ENCODE measurements at regions not wholly inside any gene's neighbourhood (a gene's known extent, or its start where the extent isn't known, plus 50 kb on each side); places are given as distances from the start of the nearest gene placed in this dataset.
"Not testable (repeated sequence)": the region's sequence is repeated elsewhere in the genome, so short reads cannot be mapped to it uniquely, and the experiment has no call there.

GRCh38 chr1:99361406-99361805 lies 97.1 kb downstream of the PLPPR4 start:
- DNase-seq (ENCODE audit: low read depth in 2 of 2), result no peak

DNA sequence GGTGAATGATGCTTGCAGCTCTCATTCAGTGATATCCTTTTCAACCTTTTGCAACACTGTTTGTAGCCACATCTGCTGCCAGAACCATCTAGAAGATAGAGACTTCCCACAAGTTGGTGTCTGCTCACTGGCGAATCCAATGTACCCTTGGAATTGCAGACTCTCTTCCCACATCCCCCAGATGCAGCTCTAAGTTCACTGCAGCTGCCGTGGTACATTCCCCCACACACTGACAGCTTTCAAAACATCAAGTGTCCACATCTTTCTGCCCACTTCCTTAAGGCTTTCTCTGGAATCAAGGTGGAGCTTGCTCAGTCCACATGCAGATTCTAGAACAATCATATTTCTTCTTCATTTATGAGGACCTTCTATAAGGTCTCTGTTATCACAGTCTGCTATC lies 99.2 kb downstream of the PLPPR4 start:
- DNase-seq (ENCODE audit: low read depth in 2 of 2), result no peak

DNA sequence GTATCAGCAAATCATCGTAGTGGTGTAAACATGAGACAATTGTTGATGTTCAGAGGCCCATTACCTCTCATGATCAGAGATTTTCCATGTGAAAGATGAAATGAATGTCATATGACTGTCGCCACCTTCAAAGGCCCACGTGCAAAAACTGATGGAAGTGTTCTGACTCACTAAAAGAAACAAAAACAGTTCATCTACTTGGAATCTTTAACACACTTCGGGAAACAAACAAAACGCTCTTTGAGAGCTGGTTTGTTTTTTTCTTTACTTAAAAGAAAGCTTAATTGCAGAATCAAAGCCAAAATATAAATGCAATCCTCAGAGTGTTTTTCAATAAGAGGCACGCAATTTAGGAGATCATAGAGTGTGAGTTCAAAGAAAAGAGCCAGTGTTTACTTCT lies 100.8 kb downstream of the PLPPR4 start:
- no peak for DNase-seq (ENCODE audit: low read depth in 2 of 2)

- no peak for DNase-seq (ENCODE audit: low read depth in 2 of 2)
Observed at GRCh38 chr1:99365545-99365944, 101.3 kb downstream of the PLPPR4 start.

GRCh38 chr1:99369154-99369553 lies 104.9 kb downstream of the PLPPR4 start:
- no peak for DNase-seq (ENCODE audit: low read depth in 2 of 2)

- DNase-seq (ENCODE audit: low read depth in 2 of 2), result no peak
Observed at GRCh38 chr1:99370476-99370875, 106.2 kb downstream of the PLPPR4 start.

DNA sequence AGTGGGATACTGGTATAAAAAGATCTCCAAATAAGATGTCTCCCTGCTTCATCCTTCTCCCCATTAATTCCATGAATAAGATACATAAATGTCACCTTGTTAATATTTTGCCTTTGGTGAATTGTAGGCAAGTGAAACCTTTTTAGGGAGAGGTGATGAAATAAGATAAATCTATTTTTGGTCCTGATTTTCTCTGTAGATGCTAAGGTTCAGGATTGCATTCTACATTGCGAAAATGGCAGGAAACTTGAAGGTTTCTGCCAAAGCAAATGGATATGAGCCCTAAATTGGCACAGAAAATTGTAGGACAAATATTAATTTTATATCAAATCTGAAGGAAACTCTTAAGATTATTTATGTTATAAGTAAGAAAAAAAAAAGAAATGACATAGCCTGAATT lies 107.1 kb downstream of the PLPPR4 start:
- DNase-seq (ENCODE audit: low read depth in 2 of 2), result no peak

- DNase-seq (ENCODE audit: low read depth in 2 of 2), result no peak
Observed at GRCh38 chr1:99374109-99374508, 109.8 kb downstream of the PLPPR4 start.

DNA sequence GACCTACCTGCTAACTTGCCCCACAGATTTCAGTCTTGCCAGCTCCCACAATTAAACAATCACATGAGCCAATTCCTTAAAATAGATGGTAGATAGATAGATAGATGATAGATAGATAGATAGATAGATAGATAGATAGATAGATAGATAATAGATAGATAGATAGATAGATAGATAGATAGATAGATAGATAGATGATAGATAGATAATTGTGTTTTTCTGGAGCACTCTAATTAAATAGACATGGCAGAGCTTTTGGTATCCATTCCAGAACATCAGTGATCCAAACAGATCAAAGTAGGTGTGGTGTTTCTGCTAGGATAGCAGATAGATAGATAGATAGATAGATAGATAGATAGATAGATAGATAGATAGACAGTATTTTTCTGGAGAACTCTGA lies 110.4 kb downstream of the PLPPR4 start:
- not testable (repeated sequence) for DNase-seq (ENCODE audit: low read depth in 2 of 2)

DNA sequence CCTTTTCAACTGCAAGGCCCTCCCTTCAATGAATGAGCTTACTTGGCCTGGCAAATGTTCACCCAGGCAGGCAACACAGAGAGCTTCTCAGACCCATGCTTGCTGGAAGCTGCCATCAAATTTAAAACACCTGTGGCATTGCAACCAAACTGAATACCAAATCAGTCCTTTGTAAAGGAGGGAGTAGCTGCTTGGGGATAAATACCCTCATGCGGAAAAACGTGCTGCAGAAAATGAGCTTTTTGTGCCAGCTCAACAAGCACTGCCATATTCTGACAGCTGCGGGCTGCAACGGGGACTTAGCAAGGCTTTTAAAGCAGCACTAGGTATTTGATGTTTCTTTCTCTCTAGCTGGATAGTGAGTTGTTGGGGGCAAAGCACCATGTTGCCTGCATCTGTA lies 119.7 kb downstream of the PLPPR4 start:
- DNase-seq (ENCODE audit: low read depth in 2 of 2), result no peak

- DNase-seq (ENCODE audit: low read depth in 2 of 2), result no peak
Observed at GRCh38 chr1:99385852-99386251, 121.6 kb downstream of the PLPPR4 start.

DNA sequence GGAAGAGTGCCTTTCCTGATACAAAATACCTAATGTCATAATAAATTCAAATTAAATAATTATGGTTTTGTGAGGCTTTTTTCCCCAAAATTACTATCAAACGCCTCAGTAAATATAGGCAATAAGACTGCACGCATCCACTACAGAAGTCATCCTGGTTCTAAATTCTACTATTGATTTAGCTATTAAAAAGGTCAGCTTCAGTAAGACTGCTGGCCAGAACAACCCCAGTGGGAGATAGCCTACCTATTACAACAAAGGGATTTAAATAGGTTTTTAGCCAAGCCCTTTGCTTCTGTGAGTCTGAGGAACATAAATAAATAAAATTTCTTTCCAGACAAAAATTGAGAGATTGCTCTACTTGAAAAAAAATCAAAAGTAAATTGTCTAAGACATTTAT lies 132.1 kb downstream of the PLPPR4 start:
- no peak for DNase-seq (ENCODE audit: low read depth in 2 of 2)

- no peak for DNase-seq (ENCODE audit: low read depth in 2 of 2)
Observed at GRCh38 chr1:99397029-99397428, 132.7 kb downstream of the PLPPR4 start.

GRCh38 chr1:99397863-99398262 lies 133.6 kb downstream of the PLPPR4 start:
- no peak for DNase-seq (ENCODE audit: low read depth in 2 of 2)

DNA sequence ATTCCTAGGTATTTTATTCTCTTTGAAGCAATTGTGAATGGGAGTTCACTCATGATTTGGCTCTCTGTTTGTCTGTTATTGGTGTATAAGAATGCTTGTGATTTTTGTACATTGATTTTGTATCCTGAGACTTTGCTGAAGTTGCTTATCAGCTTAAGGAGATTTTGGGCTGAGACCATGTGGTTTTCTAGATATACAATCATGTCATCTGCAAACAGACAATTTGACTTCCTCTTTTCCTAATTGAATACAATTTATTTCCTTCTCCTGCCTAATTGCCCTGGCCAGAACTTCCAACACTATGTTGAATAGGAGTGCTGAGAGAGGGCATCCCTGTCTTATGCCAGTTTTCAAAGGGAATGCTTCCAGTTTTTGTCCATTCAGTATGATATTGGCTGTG lies 137.3 kb downstream of the PLPPR4 start:
- not testable (repeated sequence) for DNase-seq (ENCODE audit: low read depth in 2 of 2)

GRCh38 chr1:99404399-99404798 lies 140.1 kb downstream of the PLPPR4 start:
- DNase-seq (ENCODE audit: low read depth in 2 of 2), result not testable (repeated sequence)

GRCh38 chr1:99405325-99405724 lies 141.0 kb downstream of the PLPPR4 start:
- not testable (repeated sequence) for DNase-seq (ENCODE audit: low read depth in 2 of 2)

DNA sequence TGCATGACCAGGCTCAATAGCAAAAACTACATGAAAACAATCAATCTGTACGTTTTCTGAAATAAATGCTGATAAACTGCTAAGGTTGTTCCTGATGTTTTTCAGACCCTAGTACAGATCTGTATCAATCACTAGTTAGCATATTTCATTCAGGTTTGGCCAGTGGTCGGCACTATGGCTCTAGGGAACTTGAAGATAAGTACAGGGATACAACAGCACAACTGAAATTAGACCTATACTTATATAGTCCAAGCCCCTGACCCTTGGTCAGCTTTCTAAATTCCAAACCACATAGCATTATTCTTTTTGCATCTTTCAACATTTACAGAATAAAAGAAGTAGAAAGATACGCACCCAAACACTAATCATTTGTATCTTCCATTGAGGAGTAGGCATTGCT lies 142.7 kb downstream of the PLPPR4 start:
- no peak for DNase-seq (ENCODE audit: low read depth in 2 of 2)

DNA sequence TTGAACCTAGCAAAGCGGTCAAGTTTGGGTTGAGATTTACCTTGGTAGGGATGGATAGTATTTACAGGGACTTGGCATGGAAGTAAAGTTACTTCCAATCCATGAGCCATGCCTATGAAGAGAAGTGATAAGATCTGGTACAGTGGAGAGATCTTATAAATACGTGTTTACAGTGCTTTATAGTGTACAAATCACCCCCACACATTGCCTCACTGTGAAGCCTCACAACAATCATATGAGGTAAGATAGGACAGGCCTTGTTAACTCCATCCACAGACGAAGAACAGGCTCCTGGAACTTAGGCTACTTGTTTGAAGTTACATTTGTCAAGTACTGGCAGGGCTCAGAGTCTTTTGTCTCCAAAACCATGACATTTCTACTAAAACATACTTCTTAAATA lies 159.8 kb downstream of the PLPPR4 start:
- no peak for DNase-seq (ENCODE audit: low read depth in 2 of 2)

DNA sequence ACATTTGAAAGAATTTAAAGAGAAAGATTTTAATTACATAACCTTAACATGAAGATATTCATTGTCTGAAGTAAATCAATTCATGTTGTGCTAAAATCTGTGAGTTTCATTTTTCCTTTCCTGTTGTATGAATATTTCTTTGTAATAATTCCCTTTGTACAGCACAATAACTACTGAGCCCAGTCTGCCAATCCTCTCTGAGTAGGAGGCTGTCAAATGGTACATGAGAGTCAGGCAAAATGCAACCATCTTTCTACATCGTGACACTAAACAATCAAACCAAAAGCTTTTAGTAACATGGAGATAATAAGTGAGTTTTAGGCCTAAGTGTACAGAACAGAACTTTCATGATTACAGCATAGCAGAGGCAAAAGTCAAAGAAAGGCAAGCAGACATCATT lies 165.5 kb downstream of the PLPPR4 start:
- no peak for DNase-seq (ENCODE audit: low read depth in 2 of 2)

DNA sequence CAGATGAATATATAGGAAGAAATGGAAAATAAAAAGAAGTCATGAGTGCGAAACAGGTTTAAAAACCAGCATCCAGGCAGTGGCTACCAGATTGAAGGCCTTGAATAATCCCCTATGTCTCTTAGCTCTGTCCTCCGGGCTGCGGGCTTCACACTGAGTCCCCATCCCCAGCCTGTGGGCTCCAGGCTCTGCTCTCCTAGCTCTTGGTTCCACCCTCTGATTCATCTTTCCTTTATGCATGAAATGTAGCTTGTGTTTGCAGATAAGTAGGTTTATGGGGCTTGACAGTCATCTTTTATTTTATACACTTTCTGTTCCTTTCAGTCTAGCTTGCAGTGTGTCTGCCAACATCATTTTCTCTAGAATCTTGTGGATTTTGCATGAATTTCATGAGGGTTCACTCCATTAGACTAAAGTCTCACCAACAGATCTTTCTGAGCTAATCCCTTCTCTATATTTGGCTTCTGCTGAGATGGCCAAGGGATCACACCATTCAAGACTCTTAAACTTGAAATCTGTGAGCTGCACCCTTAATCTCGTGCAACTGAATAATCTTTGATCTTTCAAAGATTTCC lies 174.5 kb downstream of the PLPPR4 start:
- DNase-seq (ENCODE audit: low read depth in 2 of 2), result no peak

DNA sequence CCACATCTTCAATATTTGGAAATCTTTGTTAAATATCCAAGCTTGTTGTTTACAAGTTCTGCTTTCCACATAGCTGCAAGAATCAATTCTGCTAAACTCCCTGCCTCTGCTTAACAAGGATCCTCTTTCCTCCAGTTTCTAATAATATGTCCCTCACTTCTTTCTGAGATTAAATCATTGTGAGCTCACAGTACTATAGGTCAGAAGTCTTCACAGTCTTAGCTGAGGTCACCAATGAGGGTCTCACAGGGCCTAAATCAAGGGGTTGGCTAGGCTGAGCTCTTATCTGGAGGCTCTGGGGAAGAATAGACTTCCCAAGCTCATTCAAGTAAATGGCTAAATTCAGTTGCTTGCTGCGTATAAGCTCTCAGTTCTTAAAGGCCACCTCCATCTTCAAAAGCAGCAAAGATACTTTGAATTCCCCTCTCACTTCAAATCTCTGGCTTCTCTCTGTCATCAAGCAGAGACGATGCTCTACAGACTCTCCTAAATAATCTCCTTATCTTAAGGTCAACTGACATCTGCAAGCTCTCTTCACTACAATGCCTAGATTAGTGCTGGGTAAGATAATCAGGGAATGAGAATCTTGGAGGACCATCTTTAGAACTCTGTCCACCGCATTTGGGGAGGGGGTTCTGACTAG lies 175.3 kb downstream of the PLPPR4 start:
- DNase-seq (ENCODE audit: low read depth in 2 of 2), result no peak

DNA sequence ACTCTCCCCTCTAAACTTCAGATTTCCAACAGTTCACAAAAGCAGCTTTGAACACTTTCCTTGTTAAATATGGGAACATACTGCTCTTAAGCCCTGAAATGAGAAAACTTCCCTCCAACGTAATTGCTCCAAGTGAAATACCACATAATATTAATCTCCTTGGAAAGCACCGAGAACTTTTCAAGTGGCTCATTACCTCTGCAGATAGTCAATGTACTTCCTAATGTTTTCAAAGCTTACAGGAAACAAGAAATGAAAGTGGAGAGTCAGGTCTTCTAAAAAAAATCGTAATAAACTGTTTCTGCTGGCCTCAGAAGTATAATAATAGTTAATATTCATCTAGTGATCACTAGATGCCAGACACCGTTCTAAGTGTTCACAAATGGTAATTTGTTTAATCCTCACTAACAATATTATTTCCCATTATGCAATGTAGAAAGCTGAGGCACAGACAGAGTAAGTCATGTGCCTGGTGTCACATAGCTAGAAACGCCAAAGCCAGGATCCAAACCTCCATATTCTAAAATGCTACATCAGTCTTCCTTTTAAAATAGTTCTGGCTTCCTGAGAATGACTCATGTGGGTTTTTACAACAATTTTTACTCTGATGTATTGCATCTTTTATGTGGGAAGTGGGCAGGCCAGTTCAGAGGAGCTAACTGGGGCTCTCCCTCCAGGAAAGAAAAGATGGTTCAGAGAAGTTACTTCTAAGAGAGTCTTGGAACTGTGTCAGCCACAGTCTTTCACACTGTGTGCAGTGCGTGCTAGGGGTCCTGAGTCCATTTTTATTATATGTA lies 177.2 kb downstream of the PLPPR4 start:
- DNase-seq (ENCODE audit: low read depth in 2 of 2), result no peak
